CD8-positive, alpha-beta memory T cell (primary cell): ENCODE measurements at regions not wholly inside any gene's neighbourhood (a gene's known extent, or its start where the extent isn't known, plus 50 kb on each side); places are given as distances from the start of the nearest gene placed in this dataset.

Source experiments
- CTCF ChIA-PET: fragments of 350-600 bp; sonication (Branson Sonifier 250); formaldehyde crosslinking; loops from one replicate; lab custom pipeline; 2021; ENCODE audit warnings: antibody characterized with exemption; lab: Charles Lee
- POLR2A ChIA-PET: fragments of 350-600 bp; sonication (Branson Sonifier 250); formaldehyde crosslinking; loops from one replicate; lab custom pipeline; 2021; ENCODE audit warnings: antibody characterized with exemption; lab: Charles Lee
- DNase-seq, 5 donors: peaks; one replicate each; pipeline versions ENCODE4 v3.0.0 to v3.0.0-alpha.2; 2020 to 2022; ENCODE audit warnings: mixed read lengths in 1 of 5
- H3K27ac ChIP-seq: one replicate; pipeline ENCODE4 v1.7.0; 2013; ENCODE audit warnings: low read depth, mild to moderate bottlenecking, low read length, moderate library complexity
- H3K27me3 ChIP-seq: 2 replicates; pipeline ENCODE4 v1.7.0; 2013; ENCODE audit warnings: low read length, mild to moderate bottlenecking; ENCODE audit not compliant: insufficient read depth, poor library complexity, severe bottlenecking
- H3K36me3 ChIP-seq: 2 replicates; pipeline ENCODE4 v1.7.0; 2013; ENCODE audit warnings: mild to moderate bottlenecking, low read length, moderate library complexity; ENCODE audit not compliant: insufficient read depth
- H3K4me1 ChIP-seq: 2 replicates; pipeline ENCODE4 v1.7.0; 2013; ENCODE audit warnings: mild to moderate bottlenecking, low read length, moderate library complexity; ENCODE audit not compliant: insufficient read depth
- H3K4me3 ChIP-seq: 2 replicates; pipeline ENCODE4 v1.7.0; 2013; ENCODE audit warnings: mild to moderate bottlenecking, low read length
- H3K9me3 ChIP-seq: 2 replicates; pipeline ENCODE4 v1.7.0; 2013; ENCODE audit warnings: mild to moderate bottlenecking, low read length
- H3K27ac Mint-ChIP-seq, 8 donors: one replicate each; pipeline ENCODE4 v1.8.0; 2020 to 2021; ENCODE audit warnings: mixed read lengths in 8 of 8, mild to moderate bottlenecking in 6 of 8, inconsistent platforms in 3 of 8, moderate library complexity in 3 of 8
- H3K27me3 Mint-ChIP-seq, 2 donors: one replicate each; pipeline ENCODE4 v1.8.0; 2020 to 2021; ENCODE audit warnings: mixed read lengths in 2 of 2, mild to moderate bottlenecking in 1 of 2, moderate library complexity in 1 of 2
- H3K36me3 Mint-ChIP-seq, 3 donors: one replicate each; pipeline ENCODE4 v1.8.0; 2020 to 2021; ENCODE audit warnings: mixed read lengths in 3 of 3, inconsistent platforms in 1 of 3, mild to moderate bottlenecking in 1 of 3
- H3K4me1 Mint-ChIP-seq, 3 donors: one replicate each; pipeline ENCODE4 v1.8.0; 2020 to 2021; ENCODE audit warnings: mixed read lengths in 3 of 3, inconsistent platforms in 1 of 3, mild to moderate bottlenecking in 1 of 3
- H3K4me3 Mint-ChIP-seq, 7 donors: one replicate each; pipeline ENCODE4 v1.8.0; 2020 to 2021; ENCODE audit warnings: mixed read lengths in 7 of 7, mild to moderate bottlenecking in 6 of 7, moderate library complexity in 4 of 7, inconsistent platforms in 2 of 7
- H3K9me3 Mint-ChIP-seq, 5 donors: one replicate each; pipeline ENCODE4 v1.8.0; 2020 to 2022; ENCODE audit warnings: mixed read lengths in 5 of 5, mild to moderate bottlenecking in 3 of 5, moderate library complexity in 2 of 5, inconsistent platforms in 1 of 5

- Mint-ChIP-seq H3K4me3 (no peak overlapping the region), H3K27ac (no peak overlapping the region), H3K4me1 (no peaks in the 10 kb centered on the region), H3K27me3 (no peaks in the 10 kb centered on the region), H3K36me3 (no peaks in the 10 kb centered on the region), H3K9me3 (peaks cover 11 to 31% (median 17%) of the 10 kb centered on the region in 5 donors)
- POLR2A ChIA-PET: no interaction called here
- H3K27me3 ChIP-seq: no peaks in the 10 kb centered on the region
- H3K9me3 ChIP-seq: no peaks in the 10 kb centered on the region
- no peak for DNase-seq
- H3K27ac ChIP-seq: no peak overlapping the region
- CTCF ChIA-PET: no interaction called here
- H3K4me3 ChIP-seq: no peak overlapping the region
- H3K4me1 ChIP-seq: no peaks in the 10 kb centered on the region
- no peaks in the 10 kb centered on the region for H3K36me3 ChIP-seq
Observed at GRCh38 chr3:163773136-163773535, 1305.2 kb downstream of the SI start.

GRCh38 chr3:163768048-163768447, 1310.2 kb downstream of the SI start:
- Histone ChIP-seq H3K9me3 (no peaks in the 10 kb centered on the region), H3K27ac (no peak overlapping the region), H3K4me1 (no peaks in the 10 kb centered on the region), H3K27me3 (no peaks in the 10 kb centered on the region), H3K4me3 (no peak overlapping the region), H3K36me3 (no peaks in the 10 kb centered on the region)
- no peaks in the 10 kb centered on the region for H3K27me3 Mint-ChIP-seq
- no peak overlapping the region for H3K27ac Mint-ChIP-seq
- H3K36me3 Mint-ChIP-seq: no peaks in the 10 kb centered on the region
- H3K4me1 Mint-ChIP-seq: no peaks in the 10 kb centered on the region
- ChIA-PET POLR2A (no interaction called here), CTCF (no interaction called here)
- peaks cover 7 to 24% (median 10%) of the 10 kb centered on the region in 5 donors for H3K9me3 Mint-ChIP-seq
- no peak for DNase-seq
- H3K4me3 Mint-ChIP-seq: no peak overlapping the region

- Mint-ChIP-seq H3K4me3 (no peak overlapping the region), H3K9me3 (peaks cover 2 to 22% (median 5%) of the 10 kb centered on the region in 5 donors), H3K27ac (no peak overlapping the region), H3K4me1 (no peaks in the 10 kb centered on the region), H3K27me3 (no peaks in the 10 kb centered on the region), H3K36me3 (no peaks in the 10 kb centered on the region)
- no peak overlapping the region for H3K4me3 ChIP-seq
- no peaks in the 10 kb centered on the region for H3K36me3 ChIP-seq
- ChIA-PET POLR2A (no interaction called here), CTCF (no interaction called here)
- no peaks in the 10 kb centered on the region for H3K27me3 ChIP-seq
- no peak overlapping the region for H3K27ac ChIP-seq
- DNase-seq: no peak
- H3K4me1 ChIP-seq: no peaks in the 10 kb centered on the region
- no peaks in the 10 kb centered on the region for H3K9me3 ChIP-seq
Observed at GRCh38 chr3:163766112-163766511, 1312.2 kb downstream of the SI start.

GRCh38 chr3:163753033-163753432, 1325.3 kb downstream of the SI start:
- Histone ChIP-seq H3K27me3 (no peaks in the 10 kb centered on the region), H3K4me1 (no peaks in the 10 kb centered on the region), H3K9me3 (no peaks in the 10 kb centered on the region), H3K36me3 (no peaks in the 10 kb centered on the region), H3K4me3 (no peak overlapping the region), H3K27ac (no peak overlapping the region)
- H3K27me3 Mint-ChIP-seq: no peaks in the 10 kb centered on the region
- no peaks in the 10 kb centered on the region for H3K4me1 Mint-ChIP-seq
- CTCF ChIA-PET: no interaction called here
- H3K36me3 Mint-ChIP-seq: no peaks in the 10 kb centered on the region
- H3K9me3 Mint-ChIP-seq: peaks cover 10 to 33% (median 22%) of the 10 kb centered on the region in 5 donors
- no peak overlapping the region for H3K27ac Mint-ChIP-seq
- POLR2A ChIA-PET: no interaction called here
- no peak for DNase-seq
- no peak overlapping the region for H3K4me3 Mint-ChIP-seq

GRCh38 chr3:163745204-163745603, 1333.1 kb downstream of the SI start:
- H3K27me3 Mint-ChIP-seq: no peaks in the 10 kb centered on the region
- Histone ChIP-seq H3K9me3 (no peaks in the 10 kb centered on the region), H3K27ac (no peak overlapping the region), H3K4me1 (no peaks in the 10 kb centered on the region), H3K27me3 (no peaks in the 10 kb centered on the region), H3K36me3 (no peaks in the 10 kb centered on the region), H3K4me3 (no peak overlapping the region)
- peaks cover 0 to 28% (median 7%) of the 10 kb centered on the region in 5 donors for H3K9me3 Mint-ChIP-seq
- ChIA-PET POLR2A (no interaction called here), CTCF (no interaction called here)
- H3K36me3 Mint-ChIP-seq: no peaks in the 10 kb centered on the region
- no peak for DNase-seq
- no peak overlapping the region for H3K4me3 Mint-ChIP-seq
- no peak overlapping the region for H3K27ac Mint-ChIP-seq
- H3K4me1 Mint-ChIP-seq: no peaks in the 10 kb centered on the region

GRCh38 chr3:163735394-163735793, 1342.9 kb downstream of the SI start:
- Mint-ChIP-seq H3K9me3 (peaks cover 0 to 40% (median 6%) of the 10 kb centered on the region in 5 donors), H3K4me3 (no peak overlapping the region), H3K36me3 (no peaks in the 10 kb centered on the region), H3K27me3 (no peaks in the 10 kb centered on the region), H3K27ac (no peak overlapping the region), H3K4me1 (no peaks in the 10 kb centered on the region)
- H3K4me1 ChIP-seq: no peaks in the 10 kb centered on the region
- no peak for DNase-seq
- ChIA-PET CTCF (no interaction called here), POLR2A (no interaction called here)
- no peaks in the 10 kb centered on the region for H3K9me3 ChIP-seq
- H3K27ac ChIP-seq: no peak overlapping the region
- no peak overlapping the region for H3K4me3 ChIP-seq
- no peaks in the 10 kb centered on the region for H3K36me3 ChIP-seq
- H3K27me3 ChIP-seq: no peaks in the 10 kb centered on the region

- CTCF ChIA-PET: no interaction called here
Observed at GRCh38 chr3:163730684-163731083, 1347.6 kb downstream of the SI start.

GRCh38 chr3:163726125-163726524, 1352.2 kb downstream of the SI start:
- no peak overlapping the region for H3K4me3 ChIP-seq
- ChIA-PET POLR2A (no interaction called here), CTCF (no interaction called here)
- Mint-ChIP-seq H3K4me1 (no peaks in the 10 kb centered on the region), H3K36me3 (no peaks in the 10 kb centered on the region), H3K27me3 (no peaks in the 10 kb centered on the region), H3K4me3 (no peak overlapping the region), H3K9me3 (peaks cover 1 to 23% (median 2%) of the 10 kb centered on the region in 5 donors), H3K27ac (no peak overlapping the region)
- no peaks in the 10 kb centered on the region for H3K9me3 ChIP-seq
- DNase-seq: no peak
- H3K27me3 ChIP-seq: no peaks in the 10 kb centered on the region
- H3K27ac ChIP-seq: no peak overlapping the region
- H3K4me1 ChIP-seq: no peaks in the 10 kb centered on the region
- H3K36me3 ChIP-seq: no peaks in the 10 kb centered on the region

More at GRCh38 chr3:163730684-163731083, 1347.6 kb downstream of the SI start:
- Mint-ChIP-seq H3K27ac (no peak overlapping the region), H3K36me3 (no peaks in the 10 kb centered on the region), H3K9me3 (peaks cover 0 to 27% (median 2%) of the 10 kb centered on the region in 5 donors), H3K27me3 (no peaks in the 10 kb centered on the region), H3K4me3 (no peak overlapping the region), H3K4me1 (no peaks in the 10 kb centered on the region)
- POLR2A ChIA-PET: no interaction called here
- DNase-seq: no peak
- H3K4me3 ChIP-seq: no peak overlapping the region
- H3K9me3 ChIP-seq: no peaks in the 10 kb centered on the region
- no peak overlapping the region for H3K27ac ChIP-seq
- H3K36me3 ChIP-seq: no peaks in the 10 kb centered on the region
- H3K4me1 ChIP-seq: no peaks in the 10 kb centered on the region
- H3K27me3 ChIP-seq: no peaks in the 10 kb centered on the region

GRCh38 chr3:163722405-163722804, 1355.9 kb downstream of the SI start:
- no peaks in the 10 kb centered on the region for H3K9me3 ChIP-seq
- Mint-ChIP-seq H3K9me3 (peaks cover 2 to 18% (median 5%) of the 10 kb centered on the region in 5 donors), H3K27ac (no peak overlapping the region), H3K36me3 (no peaks in the 10 kb centered on the region), H3K4me3 (no peak overlapping the region), H3K27me3 (no peaks in the 10 kb centered on the region), H3K4me1 (no peaks in the 10 kb centered on the region)
- H3K27me3 ChIP-seq: no peaks in the 10 kb centered on the region
- POLR2A ChIA-PET: no interaction called here
- no peaks in the 10 kb centered on the region for H3K36me3 ChIP-seq
- CTCF ChIA-PET: no interaction called here
- no peak overlapping the region for H3K27ac ChIP-seq
- no peak overlapping the region for H3K4me3 ChIP-seq
- no peaks in the 10 kb centered on the region for H3K4me1 ChIP-seq
- no peak for DNase-seq
